NB4 (cell line): ENCODE measurements at regions not wholly inside any gene's neighbourhood (a gene's known extent, or its start where the extent isn't known, plus 50 kb on each side); places are given as distances from the start of the nearest gene placed in this dataset.
"Not testable (repeated sequence)": the region's sequence is repeated elsewhere in the genome, so short reads cannot be mapped to it uniquely, and the experiment has no call there.

Experiments used
- DNase-seq: peaks from one replicate; pipeline ENCODE4 v3.0.0; 2010; ENCODE audit warnings: low read depth
- H3K4me3 ChIP-seq: one replicate; pipeline ENCODE4 v1.5.1; 2011; ENCODE audit warnings: mild to moderate bottlenecking, low read depth, low read length, moderate library complexity
- CTCF ChIP-seq: IDR thresholded peaks from one replicate; pipeline ENCODE4 v1.5.1; 2012; ENCODE audit warnings: low read depth, low read length
- MYC ChIP-seq: IDR thresholded peaks from 2 replicates; pipeline ENCODE4 v1.6.1; 2011; ENCODE audit warnings: low read depth, low read length
- POLR2A ChIP-seq: IDR thresholded peaks from 2 replicates; pipeline ENCODE4 v1.6.1; 2011; ENCODE audit warnings: mild to moderate bottlenecking; ENCODE audit not compliant: insufficient read length; ENCODE audit errors: extremely low read depth
- TF ChIP-seq, protein P1 (sequence below): IDR thresholded peaks from 2 replicates; pipeline ENCODE4 v1.6.1; 2011; ENCODE audit warnings: low read depth, low read length

DNA sequence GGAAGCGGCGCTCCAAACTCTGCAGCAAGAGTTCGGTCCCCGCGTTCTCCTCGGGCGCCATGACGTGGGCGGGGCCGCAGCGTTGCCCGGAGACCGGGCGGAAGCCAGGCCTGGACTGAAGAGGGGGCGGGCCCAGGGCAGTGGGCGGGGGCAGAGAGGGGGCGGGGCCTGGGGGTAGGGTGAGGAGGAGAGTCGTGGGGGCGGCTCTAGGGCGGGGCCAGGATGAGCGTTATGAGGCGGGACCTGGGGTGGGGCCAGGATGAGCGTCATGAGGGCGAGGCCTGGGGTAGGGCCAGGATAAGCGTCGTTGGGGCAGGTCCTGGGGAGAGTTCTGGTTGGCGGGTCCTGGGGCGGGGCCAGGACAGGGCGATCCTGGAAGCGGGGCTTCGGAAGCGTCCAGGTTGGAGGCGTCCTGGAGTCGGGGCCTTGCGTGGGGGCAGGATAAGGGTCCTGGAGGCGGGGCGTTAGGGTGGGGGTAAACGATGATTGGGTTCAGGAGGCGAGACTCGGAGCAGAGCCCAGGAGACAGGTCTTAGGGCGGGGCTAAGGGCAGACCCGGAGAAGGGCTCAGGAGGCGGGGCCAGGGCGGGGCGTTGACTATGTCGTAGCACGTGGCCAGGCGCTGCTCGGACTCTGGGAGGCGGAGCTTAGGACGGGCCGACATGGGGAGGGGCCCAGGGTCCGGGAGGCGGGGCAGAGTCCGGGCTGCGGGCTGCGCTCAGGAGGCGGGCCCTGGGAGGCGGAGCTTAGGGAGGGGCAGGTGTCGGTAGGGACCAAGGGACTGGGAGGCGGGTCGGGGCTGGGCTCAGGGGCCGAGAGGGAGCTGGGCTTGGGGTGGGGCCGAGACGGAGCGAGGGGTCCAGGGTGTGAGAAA, 131.1 kb upstream of the ALDH3B2 start:
- peak; percentile 74 for TF ChIP-seq POLR2A
- TF ChIP-seq, protein P1, sequence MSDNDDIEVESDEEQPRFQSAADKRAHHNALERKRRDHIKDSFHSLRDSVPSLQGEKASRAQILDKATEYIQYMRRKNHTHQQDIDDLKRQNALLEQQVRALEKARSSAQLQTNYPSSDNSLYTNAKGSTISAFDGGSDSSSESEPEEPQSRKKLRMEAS, result peak; percentile 89
- TF ChIP-seq MYC, result peak; percentile 43; the same call in 1 of the 2 replicates
- peak; percentile 96 for DNase-seq
- peak overlapping the region; percentile 67 for H3K4me3 ChIP-seq

DNA sequence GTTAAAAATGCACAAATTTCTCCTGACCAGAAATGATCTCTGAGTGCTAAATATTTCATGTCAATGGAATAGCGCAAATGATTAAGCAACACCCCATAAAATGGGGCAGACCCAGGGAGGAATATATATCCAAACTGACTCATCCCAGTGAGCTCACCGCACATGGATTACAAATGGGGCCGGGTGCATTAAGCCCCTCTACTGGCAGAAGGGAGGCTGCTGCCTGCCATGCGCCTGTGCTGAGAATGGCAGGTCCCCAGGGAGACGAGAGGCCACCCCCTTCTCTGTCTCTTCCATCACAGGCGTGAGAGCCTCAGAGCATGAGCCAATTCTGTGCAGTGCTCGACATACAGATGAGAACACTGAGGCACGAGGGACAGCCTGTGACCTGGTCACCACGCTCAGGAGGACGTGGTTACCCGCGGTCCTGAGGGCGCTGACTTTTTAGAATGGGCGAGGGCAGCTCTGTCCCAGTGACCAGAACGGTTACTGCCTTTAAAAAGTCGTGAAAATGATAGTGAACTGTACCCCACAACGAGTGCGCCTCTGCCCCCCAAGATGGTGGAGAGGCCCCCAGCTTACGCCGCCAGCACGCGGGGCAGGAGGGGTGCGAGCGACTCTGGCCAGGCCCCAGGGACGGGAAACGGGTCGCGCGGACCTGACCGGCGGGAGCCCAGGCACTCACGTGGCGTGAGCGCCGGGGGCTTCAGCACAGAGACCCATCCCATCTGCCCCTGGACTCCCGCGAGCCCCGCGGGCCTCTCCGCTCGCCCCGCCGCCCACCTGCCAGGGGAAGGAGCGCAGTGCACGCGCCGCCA, 130.2 kb upstream of the ALDH3B2 start:
- peak overlapping the region; percentile 67 for H3K4me3 ChIP-seq
- DNase-seq, result peak; percentile 87
- TF ChIP-seq, protein P1, result peak; percentile 27; the same call in 1 of the 2 replicates

GRCh38 chr11:67803519-67803918, 129.1 kb upstream of the ALDH3B2 start:
- not testable (repeated sequence) for H3K4me3 ChIP-seq
- DNase-seq, result peak; percentile 39

DNA sequence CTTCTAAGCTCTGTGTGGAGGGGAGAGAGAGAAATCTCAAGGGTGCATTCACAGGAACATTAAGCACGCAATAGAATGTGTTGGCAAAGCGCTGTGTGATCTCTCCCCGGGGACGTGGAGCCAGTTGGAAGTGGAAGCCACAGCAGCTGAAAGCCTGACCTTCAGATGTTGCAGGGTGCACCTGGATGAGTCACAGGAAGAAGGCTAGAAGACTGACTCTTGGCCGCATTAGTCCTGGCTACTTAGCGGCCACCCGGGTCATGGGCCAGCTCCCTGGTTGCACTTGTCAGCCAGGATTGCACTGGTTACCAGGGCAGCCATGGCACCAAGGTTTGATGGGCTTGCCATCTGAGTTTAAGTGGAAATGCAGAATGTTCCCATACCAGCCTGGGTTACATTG, 128.6 kb upstream of the ALDH3B2 start:
- H3K4me3 ChIP-seq, result not testable (repeated sequence)
- peak; percentile 65 for DNase-seq

GRCh38 chr11:67802623-67803022, 128.2 kb upstream of the ALDH3B2 start:
- DNase-seq, result not testable (repeated sequence)

DNA sequence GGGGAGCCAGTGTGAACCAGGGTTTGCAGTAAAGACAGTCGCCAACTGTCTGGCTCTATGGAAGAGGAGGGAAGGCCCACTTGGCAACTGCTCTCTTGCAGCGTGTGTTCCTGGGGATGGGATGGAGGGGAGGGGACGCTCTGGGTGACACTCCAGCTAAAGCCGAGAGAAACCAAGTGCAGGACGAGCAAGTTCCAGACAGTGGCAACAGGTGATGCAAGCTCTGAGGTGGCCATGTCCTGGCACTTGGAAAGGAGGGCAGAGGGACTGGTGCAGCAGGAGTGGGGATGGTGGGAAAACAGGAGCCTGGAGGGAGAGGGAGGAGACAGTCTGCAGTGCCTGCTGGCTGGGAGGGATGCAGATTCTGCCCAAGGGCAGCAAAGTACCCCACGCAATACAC, 127.0 kb upstream of the ALDH3B2 start:
- peak; percentile 48 for DNase-seq
- not testable (repeated sequence) for H3K4me3 ChIP-seq

More at GRCh38 chr11:67802623-67803022, 128.2 kb upstream of the ALDH3B2 start:
- not testable (repeated sequence) for H3K4me3 ChIP-seq

DNA sequence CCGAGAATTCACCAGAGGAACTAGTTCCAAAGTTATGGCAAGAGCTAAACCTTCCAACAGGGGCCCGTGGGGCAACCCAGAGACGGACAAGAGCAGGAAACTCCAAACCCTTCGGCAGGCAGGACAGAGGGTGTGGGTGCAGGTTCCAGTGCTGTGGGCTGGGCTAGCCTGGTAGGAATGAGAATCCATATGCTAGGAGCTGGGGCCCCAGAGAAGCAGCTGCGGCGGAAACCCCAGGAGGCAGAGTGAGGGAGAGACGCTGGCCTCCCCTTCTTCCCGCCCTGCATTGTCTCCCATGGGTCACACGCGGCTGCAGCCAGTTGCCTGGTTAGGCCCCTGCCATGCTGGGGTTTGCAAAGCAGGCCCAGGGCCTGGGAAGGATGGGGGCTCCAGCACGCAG, 126.2 kb upstream of the ALDH3B2 start:
- DNase-seq, result peak; percentile 60

GRCh38 chr11:67799808-67800207, 125.4 kb upstream of the ALDH3B2 start:
- TF ChIP-seq CTCF, result peak; percentile 25
- H3K4me3 ChIP-seq, DNase-seq: not testable (repeated sequence)

More for the DNA sequence above, 126.2 kb upstream of the ALDH3B2 start:
- H3K4me3 ChIP-seq, result not testable (repeated sequence)

DNA sequence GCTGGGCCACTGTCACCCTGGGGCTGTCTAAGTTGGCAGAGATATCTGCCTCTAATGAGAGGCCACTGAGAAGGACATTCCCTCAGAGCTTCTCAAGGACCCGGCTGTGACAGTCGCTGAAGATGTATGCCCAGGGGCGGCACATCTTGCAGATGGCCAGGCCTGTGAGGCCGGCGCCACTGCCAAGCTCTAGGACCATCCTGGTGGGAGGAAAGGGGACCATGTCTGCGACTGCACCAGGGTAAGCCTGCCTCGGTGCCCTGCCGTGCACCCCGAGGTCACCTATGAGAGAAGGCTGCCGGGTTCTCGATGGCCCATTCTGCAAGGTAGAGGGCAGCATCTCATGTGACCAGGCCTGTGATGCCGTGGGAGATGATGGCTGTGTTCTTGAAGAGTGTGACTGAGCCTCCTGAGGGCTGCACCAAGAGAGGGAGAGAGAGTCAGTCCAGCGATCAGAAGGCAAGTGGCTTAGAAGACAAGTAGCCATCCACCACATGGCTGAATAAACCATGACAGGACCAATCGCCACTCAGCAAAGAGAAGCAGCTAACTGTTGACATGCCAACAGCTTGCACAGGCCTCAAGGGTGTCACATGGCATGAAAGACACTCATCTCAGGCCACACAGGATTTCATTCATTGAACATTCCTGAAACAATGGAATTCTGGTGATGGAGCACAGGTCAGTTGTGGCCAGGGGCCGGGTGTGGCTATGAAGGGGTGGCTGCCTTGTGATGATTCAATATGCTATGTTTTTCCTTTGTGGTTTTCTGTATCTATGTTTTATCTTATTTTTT, 123.5 kb upstream of the ALDH3B2 start:
- H3K4me3 ChIP-seq, DNase-seq: not testable (repeated sequence)

GRCh38 chr11:67795746-67796145, 121.3 kb upstream of the ALDH3B2 start:
- DNase-seq, result no peak
- no peak for TF ChIP-seq POLR2A
- TF ChIP-seq MYC, result no peak
- TF ChIP-seq, protein P1, result no peak
- TF ChIP-seq CTCF, result no peak
- H3K4me3 ChIP-seq, result no peak overlapping the region

- not testable (repeated sequence) for DNase-seq, H3K4me3 ChIP-seq
Measured at GRCh38 chr11:67793750-67794149, 119.3 kb upstream of the ALDH3B2 start.
